Tibial nerve (tissue), 4 donors: ENCODE measurements at regions not wholly inside any gene's neighbourhood (a gene's known extent, or its start where the extent isn't known, plus 50 kb on each side); places are given as distances from the start of the nearest gene placed in this dataset.

Experiments used
- DNase-seq, 2 donors: peaks; one replicate each; pipeline ENCODE4 v3.0.0-alpha.2; 2019; ENCODE audit warnings: low spot score in 2 of 2
- H3K27ac ChIP-seq, 4 donors: fragments of 200-600 bp; sonication (generic) in 3 of 4; one replicate each; pipeline ENCODE4 v1.5.1; 2017 to 2019; ENCODE audit warnings: mild to moderate bottlenecking in 1 of 4
- H3K27me3 ChIP-seq, 2 donors: fragments of 200-600 bp; sonication (generic) in 1 of 2; one replicate each; pipeline versions ENCODE4 v1.5.1 to v1.6.0; 2017 to 2019
- H3K36me3 ChIP-seq, 3 donors: fragments of 200-600 bp; sonication (generic); one replicate each; pipeline ENCODE4 v1.5.1; 2018 to 2019
- H3K4me1 ChIP-seq, 4 donors: fragments of 200-600 bp; sonication (generic) in 3 of 4; one replicate each; pipeline ENCODE4 v1.5.1; 2017 to 2019
- H3K4me3 ChIP-seq, 4 donors: fragments of 200-600 bp; sonication (generic) in 3 of 4; one replicate each; pipeline ENCODE4 v1.5.1; 2017 to 2019; ENCODE audit warnings: mild to moderate bottlenecking in 1 of 4, moderate library complexity in 1 of 4
- H3K9me3 ChIP-seq, 4 donors: fragments of 200-600 bp; sonication (generic) in 3 of 4; one replicate each; pipeline ENCODE4 v1.5.1; 2017 to 2019
- CTCF ChIP-seq, 5 experiments: fragments of 200-600 bp in 3 of 5; fragments of 450-650 bp in 2 of 5; sonication (generic) in 3 of 5; IDR thresholded peaks; one replicate each; pipeline ENCODE4 v1.5.1; 2016 to 2019; ENCODE audit warnings: antibody characterized with exemption in 5 of 5, mild to moderate bottlenecking in 3 of 5, moderate library complexity in 2 of 5
- EP300 ChIP-seq, 2 donors: sonication (generic); formaldehyde crosslinking; IDR thresholded peaks; one replicate each; pipeline ENCODE4 v1.6.1; 2017; ENCODE audit warnings: antibody characterized with exemption in 2 of 2, mild to moderate bottlenecking in 1 of 2
- POLR2A ChIP-seq, 2 donors: fragments of 450-650 bp; IDR thresholded peaks; one replicate each; pipeline ENCODE4 v1.6.1; 2017; ENCODE audit warnings: antibody characterized with exemption in 2 of 2, mild to moderate bottlenecking in 2 of 2, moderate library complexity in 2 of 2
- WGBS, 2 donors: methylation state at CpG; one replicate each; pipeline ENCODE4 v1.1.5; 2018; 5-methylcytosine and 5-hydroxymethylcytosine counted together

GRCh38 chr2:190809139-190809764 is 71.4 kb upstream of the GLS start:
- DNase-seq: peak in 1 of 2 donors; percentile 11

DNA sequence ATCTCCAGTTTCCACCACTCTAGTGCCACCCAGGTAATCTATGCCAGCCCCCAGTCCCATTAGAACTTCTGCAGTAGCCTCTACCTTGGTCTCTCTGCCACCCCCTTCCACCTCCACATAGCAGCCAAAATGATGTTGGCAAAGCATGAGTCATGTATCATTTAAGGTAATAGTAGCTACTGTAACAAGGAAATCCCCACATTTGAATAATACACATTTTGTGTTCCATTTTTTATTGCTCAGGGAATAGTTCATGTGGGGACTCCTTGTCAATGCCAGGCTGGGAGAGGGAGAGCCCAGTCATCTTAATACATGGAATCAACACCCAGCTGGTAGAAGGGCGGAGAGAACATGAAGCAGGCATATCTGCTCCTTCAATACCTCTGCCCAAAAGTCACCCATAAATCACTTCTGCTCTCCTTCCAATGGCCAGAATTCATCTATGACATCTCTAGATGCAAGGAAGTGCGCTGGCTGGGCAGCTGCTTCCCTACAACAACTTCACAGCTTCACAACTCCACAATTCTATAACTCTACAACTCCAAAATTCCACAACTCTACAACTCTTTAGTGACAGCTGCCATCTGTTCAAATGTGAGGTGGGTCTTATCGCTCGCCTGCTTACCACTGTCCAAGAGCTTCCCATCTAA is 70.6 kb upstream of the GLS start:
- Histone ChIP-seq H3K27me3 (no peaks in the 10 kb centered on the region), H3K4me3 (no peak overlapping the region), H3K36me3 (no peaks in the 10 kb centered on the region), H3K9me3 (no peaks in the 10 kb centered on the region), H3K27ac (no peak overlapping the region), H3K4me1 (no peaks in the 10 kb centered on the region)
- DNase-seq: no peak
- no peak for TF ChIP-seq CTCF (IDR thresholded peaks at IDR 0.05)
- no peak for TF ChIP-seq POLR2A (IDR thresholded peaks at IDR 0.05)
- WGBS, 2 donors: 73 to 89% methylated on average over 4 of the region's 4 CpGs

More at GRCh38 chr2:190809139-190809764, 71.4 kb upstream of the GLS start:
- no peak overlapping the region for H3K4me3 ChIP-seq
- H3K4me1 ChIP-seq: no peaks in the 10 kb centered on the region
- H3K9me3 ChIP-seq: no peaks in the 10 kb centered on the region
- no peaks in the 10 kb centered on the region for H3K36me3 ChIP-seq
- no peak overlapping the region for H3K27ac ChIP-seq
- WGBS, 2 donors: 55 to 66% methylated on average over 5 of the region's 5 CpGs
- no peaks in the 10 kb centered on the region for H3K27me3 ChIP-seq
- no peak for TF ChIP-seq POLR2A (IDR thresholded peaks at IDR 0.05)
- TF ChIP-seq EP300 (IDR thresholded peaks at IDR 0.05): no peak
- TF ChIP-seq CTCF (IDR thresholded peaks at IDR 0.05): no peak

DNA sequence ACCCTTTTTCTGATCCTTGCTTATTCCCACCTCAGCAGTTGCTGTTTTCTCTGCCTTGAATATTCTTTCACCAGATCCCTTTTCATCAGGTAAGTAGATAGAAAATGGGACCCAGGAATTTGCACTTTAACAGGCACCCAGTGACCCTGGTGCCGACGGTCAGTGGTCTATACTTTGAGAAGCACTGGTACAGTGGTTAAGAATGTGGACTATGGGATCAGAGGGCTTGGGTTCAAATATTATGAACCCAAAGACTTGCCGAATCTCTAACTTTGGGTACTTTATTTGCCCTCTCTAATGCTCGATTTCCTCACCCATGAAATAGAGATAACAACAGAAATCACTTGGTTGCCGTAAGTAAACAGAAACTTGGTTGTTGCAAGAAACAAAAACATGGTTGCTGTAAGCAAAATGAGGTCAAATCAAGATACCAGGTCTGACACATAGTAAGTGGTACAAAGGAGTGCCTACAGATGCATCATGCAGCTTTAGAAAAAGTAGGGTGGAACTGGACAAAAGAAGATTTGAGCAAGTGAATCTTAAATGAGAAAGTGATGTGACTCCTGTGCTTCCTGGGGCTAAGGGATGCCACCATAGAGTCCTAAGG is 69.5 kb upstream of the GLS start:
- H3K4me3 ChIP-seq: no peak overlapping the region
- H3K27ac ChIP-seq: no peak overlapping the region
- H3K27me3 ChIP-seq: no peaks in the 10 kb centered on the region
- no peaks in the 10 kb centered on the region for H3K36me3 ChIP-seq
- DNase-seq: no peak
- no peaks in the 10 kb centered on the region for H3K4me1 ChIP-seq
- 78 to 88% methylated on average over 5 of the region's 5 CpGs for WGBS, 2 donors
- no peak for TF ChIP-seq EP300 (IDR thresholded peaks at IDR 0.05)
- TF ChIP-seq POLR2A (IDR thresholded peaks at IDR 0.05): no peak
- TF ChIP-seq CTCF (IDR thresholded peaks at IDR 0.05): no peak
- H3K9me3 ChIP-seq: no peaks in the 10 kb centered on the region

DNA sequence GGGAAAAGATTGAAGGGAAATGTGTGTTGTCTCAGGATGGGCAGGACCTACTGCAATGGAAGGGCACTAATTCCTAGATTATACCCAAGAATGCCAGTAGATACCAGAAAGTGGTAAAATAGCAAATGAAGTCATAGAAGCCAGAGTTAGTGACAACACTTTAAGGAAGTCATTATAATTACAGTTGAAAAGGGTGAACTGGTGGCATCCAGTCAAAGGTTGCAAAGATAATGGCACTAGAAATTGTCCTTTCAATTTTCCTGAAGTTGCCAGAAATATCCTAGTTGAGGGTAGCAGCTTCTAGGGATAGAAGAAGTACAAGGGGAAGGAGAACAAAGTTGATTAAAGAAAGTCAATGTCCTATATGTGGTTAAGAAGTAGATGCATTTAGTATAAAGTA is 68.8 kb upstream of the GLS start:
- Histone ChIP-seq H3K4me3 (no peak overlapping the region), H3K27me3 (no peaks in the 10 kb centered on the region), H3K27ac (no peak overlapping the region), H3K4me1 (no peaks in the 10 kb centered on the region), H3K9me3 (no peaks in the 10 kb centered on the region), H3K36me3 (no peaks in the 10 kb centered on the region)
- TF ChIP-seq EP300 (IDR thresholded peaks at IDR 0.05): no peak
- no peak for TF ChIP-seq CTCF (IDR thresholded peaks at IDR 0.05)
- TF ChIP-seq POLR2A (IDR thresholded peaks at IDR 0.05): no peak
- DNase-seq: no peak

- DNase-seq: no peak
- no peaks in the 10 kb centered on the region for H3K4me1 ChIP-seq
- H3K27me3 ChIP-seq: no peaks in the 10 kb centered on the region
- no peak for TF ChIP-seq CTCF (IDR thresholded peaks at IDR 0.05)
- no peak for TF ChIP-seq EP300 (IDR thresholded peaks at IDR 0.05)
- no peak for TF ChIP-seq POLR2A (IDR thresholded peaks at IDR 0.05)
- H3K9me3 ChIP-seq: no peaks in the 10 kb centered on the region
- H3K36me3 ChIP-seq: no peaks in the 10 kb centered on the region
- 80 to 83% methylated on average over 5 of the region's 5 CpGs for WGBS, 2 donors
- no peak overlapping the region for H3K27ac ChIP-seq
- H3K4me3 ChIP-seq: no peak overlapping the region
These were observed 67.9 kb upstream of the GLS start for GRCh38 chr2:190812506-190813294.
